ENCODE measurements at regions not wholly inside any gene's neighbourhood (a gene's known extent, or its start where the extent isn't known, plus 50 kb on each side); places are given as distances from the start of the nearest gene placed in this dataset.

GRCh38 chr14:82113007-82113406, 579.4 kb upstream of the SEL1L start:
- Histone ChIP-seq H4K20me1 (ENCODE audit: insufficient read depth, low read length) (no peaks in the 10 kb centered on the region), H3K4me2 (ENCODE audit: low read length) (no peak overlapping the region), H3K4me3 (ENCODE audit: low read depth, low read length, poor library complexity, severe bottlenecking) (no peak overlapping the region), H3K36me3 (ENCODE audit: insufficient read depth, low read length) (no peaks in the 10 kb centered on the region), H2AFZ (ENCODE audit: low read length) (no peak overlapping the region), H3K9me3 (ENCODE audit: low read length) (no peaks in the 10 kb centered on the region), H3K4me1 (ENCODE audit: insufficient read depth, low read length, poor library complexity, severe bottlenecking) (no peaks in the 10 kb centered on the region), H3K27ac (ENCODE audit: low read depth, low read length, poor library complexity, severe bottlenecking) (no peak overlapping the region), H3K9me2 (ENCODE audit: insufficient read depth, low read length) (no peaks in the 10 kb centered on the region), H3K79me2 (ENCODE audit: insufficient read depth, low read depth, low read length) (no peaks in the 10 kb centered on the region)
- intact Hi-C loops (cut with micrococcal nuclease; ENCODE audit: unreplicated experiment): no loop called here
- BruUV-seq (replicated peaks): no TSS peak
- ChIA-PET POLR2A (no interaction called here), CTCF (ENCODE audit: unreplicated experiment) (no interaction called here)
- no peak for TF ChIP-seq EZH2phosphoT487 (IDR thresholded peaks at IDR 0.05; ENCODE audit: borderline replicate concordance, low read depth, low read length)
- no peak for TF ChIP-seq CTCF (conservative IDR thresholded peaks at IDR 0.05; ENCODE audit: low read length)
- no peak for DNase-seq (ENCODE audit: low spot score)

GRCh38 chr14:82113710-82114109, 580.1 kb upstream of the SEL1L start:
- TF ChIP-seq CTCF (conservative IDR thresholded peaks at IDR 0.05; ENCODE audit: low read length) (no peak), EZH2phosphoT487 (IDR thresholded peaks at IDR 0.05; ENCODE audit: borderline replicate concordance, low read depth, low read length) (no peak)
- Histone ChIP-seq H3K9me2 (ENCODE audit: insufficient read depth, low read length) (no peaks in the 10 kb centered on the region), H3K4me2 (ENCODE audit: low read length) (no peak overlapping the region), H3K4me3 (ENCODE audit: low read depth, low read length, poor library complexity, severe bottlenecking) (no peak overlapping the region), H4K20me1 (ENCODE audit: insufficient read depth, low read length) (no peaks in the 10 kb centered on the region), H2AFZ (ENCODE audit: low read length) (no peak overlapping the region), H3K4me1 (ENCODE audit: insufficient read depth, low read length, poor library complexity, severe bottlenecking) (no peaks in the 10 kb centered on the region), H3K79me2 (ENCODE audit: insufficient read depth, low read depth, low read length) (no peaks in the 10 kb centered on the region), H3K9me3 (ENCODE audit: low read length) (no peaks in the 10 kb centered on the region), H3K36me3 (ENCODE audit: insufficient read depth, low read length) (no peaks in the 10 kb centered on the region), H3K27ac (ENCODE audit: low read depth, low read length, poor library complexity, severe bottlenecking) (no peak overlapping the region)
- intact Hi-C loops (cut with micrococcal nuclease; ENCODE audit: unreplicated experiment): no loop called here
- CTCF ChIA-PET (ENCODE audit: unreplicated experiment): no interaction called here
- POLR2A ChIA-PET: interaction anchor here (1.0 kb wide), 1 partner anchor 28 kb away, joined by 3 read pairs; no protein-coding TSS in a partner anchor
- no TSS peak for BruUV-seq (replicated peaks)
- DNase-seq (ENCODE audit: low spot score): no peak

- TF ChIP-seq CTCF (conservative IDR thresholded peaks at IDR 0.05; ENCODE audit: low read length): no peak
- no peak for TF ChIP-seq EZH2phosphoT487 (IDR thresholded peaks at IDR 0.05; ENCODE audit: borderline replicate concordance, low read depth, low read length)
- ChIA-PET POLR2A (interaction anchor here (0.6 to 1.0 kb wide), 2 partner anchors 14 to 621 kb away, joined by 3 to 7 read pairs; no protein-coding TSS in a partner anchor), CTCF (ENCODE audit: unreplicated experiment) (no interaction called here)
- no peak overlapping the region for H3K27ac ChIP-seq (ENCODE audit: low read depth, low read length, poor library complexity, severe bottlenecking)
- H3K4me2 ChIP-seq (ENCODE audit: low read length): no peak overlapping the region
- no peaks in the 10 kb centered on the region for H3K79me2 ChIP-seq (ENCODE audit: insufficient read depth, low read depth, low read length)
- no peak overlapping the region for H3K4me3 ChIP-seq (ENCODE audit: low read depth, low read length, poor library complexity, severe bottlenecking)
- H4K20me1 ChIP-seq (ENCODE audit: insufficient read depth, low read length): no peaks in the 10 kb centered on the region
- H2AFZ ChIP-seq (ENCODE audit: low read length): no peak overlapping the region
- no TSS peak for BruUV-seq (replicated peaks)
- no peaks in the 10 kb centered on the region for H3K4me1 ChIP-seq (ENCODE audit: insufficient read depth, low read length, poor library complexity, severe bottlenecking)
- DNase-seq (ENCODE audit: low spot score): no peak
- intact Hi-C loops (cut with micrococcal nuclease; ENCODE audit: unreplicated experiment): no loop called here
- H3K36me3 ChIP-seq (ENCODE audit: insufficient read depth, low read length): no peaks in the 10 kb centered on the region
- H3K9me3 ChIP-seq (ENCODE audit: low read length): no peaks in the 10 kb centered on the region
- H3K9me2 ChIP-seq (ENCODE audit: insufficient read depth, low read length): no peaks in the 10 kb centered on the region
Observed at GRCh38 chr14:82116721-82117120, 583.1 kb upstream of the SEL1L start.

Measured in OCI-LY7 (cell line).